WTC11 (cell line): ENCODE measurements at regions not wholly inside any gene's neighbourhood (a gene's known extent, or its start where the extent isn't known, plus 50 kb on each side); places are given as distances from the start of the nearest gene placed in this dataset.

Source experiments
- ATAC-seq: fragments of 200-7000 bp; cut with Tn5 transposase; 2 replicates; pipeline ENCODE4 v1.10.0; 2021; ENCODE audit warnings: mild to moderate bottlenecking, moderate library complexity
- CTCF ChIA-PET: fragments of 300-600 bp; sonication (Branson Sonifier 250); formaldehyde crosslinking; loops from one replicate; lab custom pipeline; 2021; ENCODE audit warnings: antibody characterized with exemption; lab: Charles Lee
- POLR2A ChIA-PET: fragments of 350-600 bp; sonication (Branson Sonifier 250); formaldehyde crosslinking; loops from one replicate; lab custom pipeline; 2021; ENCODE audit warnings: antibody characterized with exemption; lab: Charles Lee
- DNase-seq: peaks from one replicate; pipeline ENCODE4 v3.0.0; 2021; ENCODE audit warnings: low spot score
- H3K27ac Mint-ChIP-seq: 2 replicates; pipeline ENCODE4 v1.8.0; 2021; ENCODE audit warnings: mixed read lengths
- H3K27me3 Mint-ChIP-seq: 2 replicates; pipeline ENCODE4 v1.8.0; 2021; ENCODE audit warnings: low read depth, mild to moderate bottlenecking, moderate library complexity, mixed read lengths
- H3K36me3 Mint-ChIP-seq: 2 replicates; pipeline ENCODE4 v1.8.0; 2021; ENCODE audit warnings: mixed read lengths
- H3K4me1 Mint-ChIP-seq: 2 replicates; pipeline ENCODE4 v1.8.0; 2022; ENCODE audit warnings: mixed read lengths
- H3K4me3 Mint-ChIP-seq: 2 replicates; pipeline ENCODE4 v1.8.0; 2021; ENCODE audit warnings: mild to moderate bottlenecking, moderate library complexity, mixed read lengths
- H3K9me3 Mint-ChIP-seq: 2 replicates; pipeline ENCODE4 v1.8.0; 2021; ENCODE audit warnings: mixed read lengths
- CREM ChIP-seq: sonication (generic); formaldehyde crosslinking; IDR thresholded peaks from 2 replicates; pipeline ENCODE4 v1.8.1; 2022; ENCODE audit warnings: mild to moderate bottlenecking, missing genetic modification reagents, moderate library complexity
- EMX1 ChIP-seq: fragments of 250-450 bp; sonication (Bioruptor Pico); IDR thresholded peaks from 2 replicates; pipeline ENCODE4 v1.8.0; 2021; ENCODE audit warnings: mild to moderate bottlenecking
- FOXP1 ChIP-seq: sonication (generic); formaldehyde crosslinking; IDR thresholded peaks from 2 replicates; pipeline ENCODE4 v1.8.0; 2022; ENCODE audit warnings: missing genetic modification reagents, mild to moderate bottlenecking, moderate library complexity, borderline replicate concordance
- GTF2I ChIP-seq: fragments of 250-450 bp; sonication (Bioruptor Pico); conservative IDR thresholded peaks from 2 replicates; pipeline ENCODE4 v1.4.0; 2021; ENCODE audit warnings: mild to moderate bottlenecking
- IRF2 ChIP-seq: sonication (generic); formaldehyde crosslinking; IDR thresholded peaks from 2 replicates; pipeline ENCODE4 v1.8.0; 2022; ENCODE audit warnings: low read depth, missing genetic modification reagents, borderline replicate concordance
- RELA ChIP-seq: sonication (generic); formaldehyde crosslinking; IDR thresholded peaks from 2 replicates; pipeline ENCODE4 v1.8.1; 2022; ENCODE audit warnings: missing genetic modification reagents, mild to moderate bottlenecking, borderline replicate concordance
- ZNF121 ChIP-seq: sonication (generic); formaldehyde crosslinking; IDR thresholded peaks from 2 replicates; pipeline ENCODE4 v1.8.0; 2023; ENCODE audit warnings: missing genetic modification reagents
- ZNF219 ChIP-seq: sonication (generic); formaldehyde crosslinking; IDR thresholded peaks from 2 replicates; pipeline ENCODE4 v1.8.0; 2023; ENCODE audit warnings: missing genetic modification reagents, mild to moderate bottlenecking, borderline replicate concordance
- ZNF232 ChIP-seq: sonication (generic); formaldehyde crosslinking; IDR thresholded peaks from 2 replicates; pipeline ENCODE4 v1.8.0; 2022; ENCODE audit warnings: mild to moderate bottlenecking, missing genetic modification reagents
- ZNF416 ChIP-seq: fragments of 250-450 bp; sonication (Bioruptor Pico); IDR thresholded peaks from 2 replicates; pipeline ENCODE4 v1.9.0; 2021; ENCODE audit warnings: mild to moderate bottlenecking, inconsistent platforms
- TF ChIP-seq, protein P1 (sequence below): fragments of 250-450 bp; sonication (Bioruptor Pico); IDR thresholded peaks from 2 replicates; pipeline ENCODE4 v1.9.0; 2021; ENCODE audit warnings: moderate library complexity, mild to moderate bottlenecking, inconsistent platforms, borderline replicate concordance
- TF ChIP-seq, protein P2 (sequence below): sonication (generic); formaldehyde crosslinking; IDR thresholded peaks from 2 replicates; pipeline ENCODE4 v1.8.0; 2022; ENCODE audit warnings: missing genetic modification reagents
- TF ChIP-seq, protein P3 (sequence below): sonication (generic); formaldehyde crosslinking; IDR thresholded peaks from 2 replicates; pipeline ENCODE4 v1.8.0; 2023; ENCODE audit warnings: missing genetic modification reagents, mild to moderate bottlenecking, borderline replicate concordance
- TF ChIP-seq, protein P4 (sequence below): sonication (generic); formaldehyde crosslinking; IDR thresholded peaks from 2 replicates; pipeline ENCODE4 v1.8.1; 2022; ENCODE audit warnings: mild to moderate bottlenecking, moderate library complexity, missing genetic modification reagents
- TF ChIP-seq, protein P5 (sequence below): sonication (generic); formaldehyde crosslinking; IDR thresholded peaks from 2 replicates; pipeline ENCODE4 v1.8.1; 2022; ENCODE audit warnings: mild to moderate bottlenecking, missing genetic modification reagents, moderate library complexity, borderline replicate concordance
- TF ChIP-seq, protein P6 (sequence below): sonication (generic); formaldehyde crosslinking; IDR thresholded peaks from 2 replicates; pipeline ENCODE4 v1.8.0; 2022; ENCODE audit warnings: mild to moderate bottlenecking, missing genetic modification reagents
- TF ChIP-seq, protein P7 (sequence below): sonication (generic); formaldehyde crosslinking; IDR thresholded peaks from 2 replicates; pipeline ENCODE4 v1.8.1; 2022; ENCODE audit warnings: missing genetic modification reagents, borderline replicate concordance
- TF ChIP-seq, protein P8 (sequence below): sonication (generic); formaldehyde crosslinking; IDR thresholded peaks from 2 replicates; pipeline ENCODE4 v1.8.1; 2023; ENCODE audit warnings: mild to moderate bottlenecking, missing genetic modification reagents, moderate library complexity
- TF ChIP-seq, protein P9 (sequence below): fragments of 250-450 bp; sonication (Bioruptor Pico); IDR thresholded peaks from 2 replicates; pipeline ENCODE4 v1.8.0; 2021; ENCODE audit warnings: mild to moderate bottlenecking
- TF ChIP-seq, protein P10 (sequence below): sonication (generic); formaldehyde crosslinking; IDR thresholded peaks from 2 replicates; pipeline ENCODE4 v1.8.1; 2022; ENCODE audit warnings: low read depth, mild to moderate bottlenecking, moderate library complexity, missing genetic modification reagents, borderline replicate concordance

DNA sequence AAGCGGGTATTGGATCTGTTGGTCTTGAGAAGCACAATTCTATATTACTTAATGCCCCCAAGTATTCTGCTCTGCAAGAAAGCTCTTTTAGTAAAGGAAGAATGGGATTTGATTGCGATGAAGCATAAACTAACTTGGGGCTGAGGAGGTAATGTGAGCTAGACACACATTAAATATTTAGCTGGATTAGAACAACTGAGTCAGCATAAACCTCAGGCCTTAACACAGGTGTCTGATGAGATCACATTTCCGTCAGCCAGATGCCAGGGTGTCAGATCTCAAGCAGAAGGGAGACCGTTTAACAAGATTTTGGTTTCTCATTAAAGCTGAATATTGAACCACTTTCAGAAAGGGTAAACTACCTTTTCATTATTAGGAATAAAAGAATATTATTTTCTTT, 94.5 kb downstream of the GYPC start (continued):
- TF ChIP-seq, protein P1, sequence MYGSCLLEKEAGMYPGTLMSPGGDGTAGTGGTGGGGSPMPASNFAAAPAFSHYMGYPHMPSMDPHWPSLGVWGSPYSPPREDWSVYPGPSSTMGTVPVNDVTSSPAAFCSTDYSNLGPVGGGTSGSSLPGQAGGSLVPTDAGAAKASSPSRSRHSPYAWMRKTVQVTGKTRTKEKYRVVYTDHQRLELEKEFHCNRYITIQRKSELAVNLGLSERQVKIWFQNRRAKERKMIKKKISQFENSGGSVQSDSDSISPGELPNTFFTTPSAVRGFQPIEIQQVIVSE (CRISPR knock-in tag), result no peak
- no peak for TF ChIP-seq EMX1 (CRISPR knock-in tag)
- TF ChIP-seq ZNF232 (CRISPR knock-in tag), result no peak
- no peak for TF ChIP-seq ZNF219 (CRISPR knock-in tag)
- no peak for TF ChIP-seq ZNF416 (CRISPR knock-in tag)
- TF ChIP-seq, protein P2, sequence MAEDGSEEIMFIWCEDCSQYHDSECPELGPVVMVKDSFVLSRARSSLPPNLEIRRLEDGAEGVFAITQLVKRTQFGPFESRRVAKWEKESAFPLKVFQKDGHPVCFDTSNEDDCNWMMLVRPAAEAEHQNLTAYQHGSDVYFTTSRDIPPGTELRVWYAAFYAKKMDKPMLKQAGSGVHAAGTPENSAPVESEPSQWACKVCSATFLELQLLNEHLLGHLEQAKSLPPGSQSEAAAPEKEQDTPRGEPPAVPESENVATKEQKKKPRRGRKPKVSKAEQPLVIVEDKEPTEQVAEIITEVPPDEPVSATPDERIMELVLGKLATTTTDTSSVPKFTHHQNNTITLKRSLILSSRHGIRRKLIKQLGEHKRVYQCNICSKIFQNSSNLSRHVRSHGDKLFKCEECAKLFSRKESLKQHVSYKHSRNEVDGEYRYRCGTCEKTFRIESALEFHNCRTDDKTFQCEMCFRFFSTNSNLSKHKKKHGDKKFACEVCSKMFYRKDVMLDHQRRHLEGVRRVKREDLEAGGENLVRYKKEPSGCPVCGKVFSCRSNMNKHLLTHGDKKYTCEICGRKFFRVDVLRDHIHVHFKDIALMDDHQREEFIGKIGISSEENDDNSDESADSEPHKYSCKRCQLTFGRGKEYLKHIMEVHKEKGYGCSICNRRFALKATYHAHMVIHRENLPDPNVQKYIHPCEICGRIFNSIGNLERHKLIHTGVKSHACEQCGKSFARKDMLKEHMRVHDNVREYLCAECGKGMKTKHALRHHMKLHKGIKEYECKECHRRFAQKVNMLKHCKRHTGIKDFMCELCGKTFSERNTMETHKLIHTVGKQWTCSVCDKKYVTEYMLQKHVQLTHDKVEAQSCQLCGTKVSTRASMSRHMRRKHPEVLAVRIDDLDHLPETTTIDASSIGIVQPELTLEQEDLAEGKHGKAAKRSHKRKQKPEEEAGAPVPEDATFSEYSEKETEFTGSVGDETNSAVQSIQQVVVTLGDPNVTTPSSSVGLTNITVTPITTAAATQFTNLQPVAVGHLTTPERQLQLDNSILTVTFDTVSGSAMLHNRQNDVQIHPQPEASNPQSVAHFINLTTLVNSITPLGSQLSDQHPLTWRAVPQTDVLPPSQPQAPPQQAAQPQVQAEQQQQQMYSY, result no peak
- TF ChIP-seq, protein P3, sequence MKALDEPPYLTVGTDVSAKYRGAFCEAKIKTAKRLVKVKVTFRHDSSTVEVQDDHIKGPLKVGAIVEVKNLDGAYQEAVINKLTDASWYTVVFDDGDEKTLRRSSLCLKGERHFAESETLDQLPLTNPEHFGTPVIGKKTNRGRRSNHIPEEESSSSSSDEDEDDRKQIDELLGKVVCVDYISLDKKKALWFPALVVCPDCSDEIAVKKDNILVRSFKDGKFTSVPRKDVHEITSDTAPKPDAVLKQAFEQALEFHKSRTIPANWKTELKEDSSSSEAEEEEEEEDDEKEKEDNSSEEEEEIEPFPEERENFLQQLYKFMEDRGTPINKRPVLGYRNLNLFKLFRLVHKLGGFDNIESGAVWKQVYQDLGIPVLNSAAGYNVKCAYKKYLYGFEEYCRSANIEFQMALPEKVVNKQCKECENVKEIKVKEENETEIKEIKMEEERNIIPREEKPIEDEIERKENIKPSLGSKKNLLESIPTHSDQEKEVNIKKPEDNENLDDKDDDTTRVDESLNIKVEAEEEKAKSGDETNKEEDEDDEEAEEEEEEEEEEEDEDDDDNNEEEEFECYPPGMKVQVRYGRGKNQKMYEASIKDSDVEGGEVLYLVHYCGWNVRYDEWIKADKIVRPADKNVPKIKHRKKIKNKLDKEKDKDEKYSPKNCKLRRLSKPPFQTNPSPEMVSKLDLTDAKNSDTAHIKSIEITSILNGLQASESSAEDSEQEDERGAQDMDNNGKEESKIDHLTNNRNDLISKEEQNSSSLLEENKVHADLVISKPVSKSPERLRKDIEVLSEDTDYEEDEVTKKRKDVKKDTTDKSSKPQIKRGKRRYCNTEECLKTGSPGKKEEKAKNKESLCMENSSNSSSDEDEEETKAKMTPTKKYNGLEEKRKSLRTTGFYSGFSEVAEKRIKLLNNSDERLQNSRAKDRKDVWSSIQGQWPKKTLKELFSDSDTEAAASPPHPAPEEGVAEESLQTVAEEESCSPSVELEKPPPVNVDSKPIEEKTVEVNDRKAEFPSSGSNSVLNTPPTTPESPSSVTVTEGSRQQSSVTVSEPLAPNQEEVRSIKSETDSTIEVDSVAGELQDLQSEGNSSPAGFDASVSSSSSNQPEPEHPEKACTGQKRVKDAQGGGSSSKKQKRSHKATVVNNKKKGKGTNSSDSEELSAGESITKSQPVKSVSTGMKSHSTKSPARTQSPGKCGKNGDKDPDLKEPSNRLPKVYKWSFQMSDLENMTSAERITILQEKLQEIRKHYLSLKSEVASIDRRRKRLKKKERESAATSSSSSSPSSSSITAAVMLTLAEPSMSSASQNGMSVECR (CRISPR knock-in tag), result no peak
- TF ChIP-seq, protein P4, sequence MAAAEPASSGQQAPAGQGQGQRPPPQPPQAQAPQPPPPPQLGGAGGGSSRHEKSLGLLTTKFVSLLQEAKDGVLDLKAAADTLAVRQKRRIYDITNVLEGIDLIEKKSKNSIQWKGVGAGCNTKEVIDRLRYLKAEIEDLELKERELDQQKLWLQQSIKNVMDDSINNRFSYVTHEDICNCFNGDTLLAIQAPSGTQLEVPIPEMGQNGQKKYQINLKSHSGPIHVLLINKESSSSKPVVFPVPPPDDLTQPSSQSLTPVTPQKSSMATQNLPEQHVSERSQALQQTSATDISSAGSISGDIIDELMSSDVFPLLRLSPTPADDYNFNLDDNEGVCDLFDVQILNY, result no peak

DNA sequence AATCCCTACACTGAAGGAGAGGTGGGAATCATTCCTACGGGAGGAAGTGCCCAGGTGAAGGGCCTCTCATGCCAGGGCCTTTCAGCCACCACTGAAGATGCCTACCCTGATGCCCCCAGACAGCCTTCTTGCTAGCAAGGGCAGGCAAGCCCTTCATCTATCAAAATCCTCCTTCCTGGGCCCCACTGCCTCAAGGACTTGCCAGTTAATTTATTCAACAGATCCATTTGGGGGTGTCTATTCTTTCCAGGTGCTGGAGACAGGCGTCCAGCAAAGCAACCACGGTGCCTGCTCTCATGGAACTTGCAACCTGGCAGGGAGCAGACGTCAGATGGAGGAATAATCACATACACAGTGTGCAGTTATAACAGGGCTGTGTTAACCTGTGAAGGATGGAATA, 95.5 kb downstream of the GYPC start:
- POLR2A ChIA-PET, result no interaction called here
- Mint-ChIP-seq H3K27me3 (no peaks in the 10 kb centered on the region; the same call in 1 of the 2 replicates), H3K4me1 (peaks cover 12% of the 10 kb centered on the region), H3K36me3 (no peaks in the 10 kb centered on the region), H3K27ac (no peak overlapping the region), H3K9me3 (peaks cover 6% of the 10 kb centered on the region), H3K4me3 (no peak overlapping the region)
- no peak for DNase-seq
- ATAC-seq, result no peak
- CTCF ChIA-PET, result no interaction called here
- no peak for TF ChIP-seq ZNF121 (CRISPR knock-in tag)
- TF ChIP-seq, protein P5, sequence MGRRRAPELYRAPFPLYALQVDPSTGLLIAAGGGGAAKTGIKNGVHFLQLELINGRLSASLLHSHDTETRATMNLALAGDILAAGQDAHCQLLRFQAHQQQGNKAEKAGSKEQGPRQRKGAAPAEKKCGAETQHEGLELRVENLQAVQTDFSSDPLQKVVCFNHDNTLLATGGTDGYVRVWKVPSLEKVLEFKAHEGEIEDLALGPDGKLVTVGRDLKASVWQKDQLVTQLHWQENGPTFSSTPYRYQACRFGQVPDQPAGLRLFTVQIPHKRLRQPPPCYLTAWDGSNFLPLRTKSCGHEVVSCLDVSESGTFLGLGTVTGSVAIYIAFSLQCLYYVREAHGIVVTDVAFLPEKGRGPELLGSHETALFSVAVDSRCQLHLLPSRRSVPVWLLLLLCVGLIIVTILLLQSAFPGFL, result no peak
- TF ChIP-seq, protein P6, sequence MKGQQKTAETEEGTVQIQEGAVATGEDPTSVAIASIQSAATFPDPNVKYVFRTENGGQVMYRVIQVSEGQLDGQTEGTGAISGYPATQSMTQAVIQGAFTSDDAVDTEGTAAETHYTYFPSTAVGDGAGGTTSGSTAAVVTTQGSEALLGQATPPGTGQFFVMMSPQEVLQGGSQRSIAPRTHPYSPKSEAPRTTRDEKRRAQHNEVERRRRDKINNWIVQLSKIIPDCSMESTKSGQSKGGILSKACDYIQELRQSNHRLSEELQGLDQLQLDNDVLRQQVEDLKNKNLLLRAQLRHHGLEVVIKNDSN (CRISPR knock-in tag), result no peak
- TF ChIP-seq, protein P7, sequence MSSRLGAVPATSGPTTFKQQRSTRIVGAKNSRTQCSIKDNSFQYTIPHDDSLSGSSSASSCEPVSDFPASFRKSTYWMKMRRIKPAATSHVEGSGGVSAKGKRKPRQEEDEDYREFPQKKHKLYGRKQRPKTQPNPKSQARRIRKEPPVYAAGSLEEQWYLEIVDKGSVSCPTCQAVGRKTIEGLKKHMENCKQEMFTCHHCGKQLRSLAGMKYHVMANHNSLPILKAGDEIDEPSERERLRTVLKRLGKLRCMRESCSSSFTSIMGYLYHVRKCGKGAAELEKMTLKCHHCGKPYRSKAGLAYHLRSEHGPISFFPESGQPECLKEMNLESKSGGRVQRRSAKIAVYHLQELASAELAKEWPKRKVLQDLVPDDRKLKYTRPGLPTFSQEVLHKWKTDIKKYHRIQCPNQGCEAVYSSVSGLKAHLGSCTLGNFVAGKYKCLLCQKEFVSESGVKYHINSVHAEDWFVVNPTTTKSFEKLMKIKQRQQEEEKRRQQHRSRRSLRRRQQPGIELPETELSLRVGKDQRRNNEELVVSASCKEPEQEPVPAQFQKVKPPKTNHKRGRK, result no peak
- TF ChIP-seq RELA (CRISPR knock-in tag), result no peak
- TF ChIP-seq, protein P8, sequence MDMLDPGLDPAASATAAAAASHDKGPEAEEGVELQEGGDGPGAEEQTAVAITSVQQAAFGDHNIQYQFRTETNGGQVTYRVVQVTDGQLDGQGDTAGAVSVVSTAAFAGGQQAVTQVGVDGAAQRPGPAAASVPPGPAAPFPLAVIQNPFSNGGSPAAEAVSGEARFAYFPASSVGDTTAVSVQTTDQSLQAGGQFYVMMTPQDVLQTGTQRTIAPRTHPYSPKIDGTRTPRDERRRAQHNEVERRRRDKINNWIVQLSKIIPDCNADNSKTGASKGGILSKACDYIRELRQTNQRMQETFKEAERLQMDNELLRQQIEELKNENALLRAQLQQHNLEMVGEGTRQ, result no peak
- no peak for TF ChIP-seq IRF2
- TF ChIP-seq FOXP1, result no peak
- TF ChIP-seq GTF2I (CRISPR knock-in tag), result no peak
- TF ChIP-seq, protein P9, sequence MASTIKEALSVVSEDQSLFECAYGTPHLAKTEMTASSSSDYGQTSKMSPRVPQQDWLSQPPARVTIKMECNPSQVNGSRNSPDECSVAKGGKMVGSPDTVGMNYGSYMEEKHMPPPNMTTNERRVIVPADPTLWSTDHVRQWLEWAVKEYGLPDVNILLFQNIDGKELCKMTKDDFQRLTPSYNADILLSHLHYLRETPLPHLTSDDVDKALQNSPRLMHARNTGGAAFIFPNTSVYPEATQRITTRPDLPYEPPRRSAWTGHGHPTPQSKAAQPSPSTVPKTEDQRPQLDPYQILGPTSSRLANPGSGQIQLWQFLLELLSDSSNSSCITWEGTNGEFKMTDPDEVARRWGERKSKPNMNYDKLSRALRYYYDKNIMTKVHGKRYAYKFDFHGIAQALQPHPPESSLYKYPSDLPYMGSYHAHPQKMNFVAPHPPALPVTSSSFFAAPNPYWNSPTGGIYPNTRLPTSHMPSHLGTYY, result no peak
- TF ChIP-seq, protein P10, sequence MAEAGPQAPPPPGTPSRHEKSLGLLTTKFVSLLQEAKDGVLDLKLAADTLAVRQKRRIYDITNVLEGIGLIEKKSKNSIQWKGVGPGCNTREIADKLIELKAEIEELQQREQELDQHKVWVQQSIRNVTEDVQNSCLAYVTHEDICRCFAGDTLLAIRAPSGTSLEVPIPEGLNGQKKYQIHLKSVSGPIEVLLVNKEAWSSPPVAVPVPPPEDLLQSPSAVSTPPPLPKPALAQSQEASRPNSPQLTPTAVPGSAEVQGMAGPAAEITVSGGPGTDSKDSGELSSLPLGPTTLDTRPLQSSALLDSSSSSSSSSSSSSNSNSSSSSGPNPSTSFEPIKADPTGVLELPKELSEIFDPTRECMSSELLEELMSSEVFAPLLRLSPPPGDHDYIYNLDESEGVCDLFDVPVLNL, result no peak
- no peak for TF ChIP-seq CREM (CRISPR knock-in tag)
